ENCODE measurements at regions not wholly inside any gene's neighbourhood (a gene's known extent, or its start where the extent isn't known, plus 50 kb on each side); places are given as distances from the start of the nearest gene placed in this dataset.

- TF ChIP-seq, protein P1, sequence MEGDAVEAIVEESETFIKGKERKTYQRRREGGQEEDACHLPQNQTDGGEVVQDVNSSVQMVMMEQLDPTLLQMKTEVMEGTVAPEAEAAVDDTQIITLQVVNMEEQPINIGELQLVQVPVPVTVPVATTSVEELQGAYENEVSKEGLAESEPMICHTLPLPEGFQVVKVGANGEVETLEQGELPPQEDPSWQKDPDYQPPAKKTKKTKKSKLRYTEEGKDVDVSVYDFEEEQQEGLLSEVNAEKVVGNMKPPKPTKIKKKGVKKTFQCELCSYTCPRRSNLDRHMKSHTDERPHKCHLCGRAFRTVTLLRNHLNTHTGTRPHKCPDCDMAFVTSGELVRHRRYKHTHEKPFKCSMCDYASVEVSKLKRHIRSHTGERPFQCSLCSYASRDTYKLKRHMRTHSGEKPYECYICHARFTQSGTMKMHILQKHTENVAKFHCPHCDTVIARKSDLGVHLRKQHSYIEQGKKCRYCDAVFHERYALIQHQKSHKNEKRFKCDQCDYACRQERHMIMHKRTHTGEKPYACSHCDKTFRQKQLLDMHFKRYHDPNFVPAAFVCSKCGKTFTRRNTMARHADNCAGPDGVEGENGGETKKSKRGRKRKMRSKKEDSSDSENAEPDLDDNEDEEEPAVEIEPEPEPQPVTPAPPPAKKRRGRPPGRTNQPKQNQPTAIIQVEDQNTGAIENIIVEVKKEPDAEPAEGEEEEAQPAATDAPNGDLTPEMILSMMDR (IDR thresholded peaks at IDR 0.05; ENCODE audit: low read length): no peak
- TF ChIP-seq EZH2 (IDR thresholded peaks at IDR 0.05; ENCODE audit: borderline replicate concordance, low read length): no peak
Measured at GRCh38 chr6:144475411-144475810, 190.3 kb downstream of the UTRN start.

All from OCI-LY1 (cell line).